COLO668 (cell line): ENCODE measurements at regions not wholly inside any gene's neighbourhood (a gene's known extent, or its start where the extent isn't known, plus 50 kb on each side); places are given as distances from the start of the nearest gene placed in this dataset.

Source experiments
- DNase-seq: peaks from one replicate; lab custom pipeline; 2025; ENCODE audit not compliant: unreplicated experiment; lab: John Stamatoyannopoulos, UW

GRCh38 chr10:88058750-88059149 is 195.3 kb downstream of the PTEN start:
- DNase-seq = no peak

GRCh38 chr10:88059190-88059589 is 195.8 kb downstream of the PTEN start:
- no peak for DNase-seq

GRCh38 chr10:88060762-88061161 is 197.3 kb downstream of the PTEN start:
- no peak for DNase-seq

GRCh38 chr10:88062385-88062784 is 199.0 kb downstream of the PTEN start:
- no peak for DNase-seq

- DNase-seq = no peak
Measured at GRCh38 chr10:88062798-88063472, 199.5 kb downstream of the PTEN start.

GRCh38 chr10:88063861-88064557 is 200.6 kb downstream of the PTEN start:
- no peak for DNase-seq

GRCh38 chr10:88064608-88065382 is 201.4 kb downstream of the PTEN start:
- no peak for DNase-seq

- no peak for DNase-seq
Measured at GRCh38 chr10:88065383-88066049, 202.1 kb downstream of the PTEN start.

GRCh38 chr10:88066319-88066718 is 202.9 kb downstream of the PTEN start:
- DNase-seq = no peak

GRCh38 chr10:88066876-88067275 is 203.5 kb downstream of the PTEN start:
- no peak for DNase-seq

- DNase-seq = no peak
Measured at GRCh38 chr10:88067737-88068136, 204.3 kb downstream of the PTEN start.

- no peak for DNase-seq
Measured at GRCh38 chr10:88069338-88069737, 205.9 kb downstream of the PTEN start.

- no peak for DNase-seq
Measured at GRCh38 chr10:88070080-88070880, 206.9 kb downstream of the PTEN start.

GRCh38 chr10:88071879-88072278 is 208.5 kb downstream of the PTEN start:
- DNase-seq = no peak

GRCh38 chr10:88073682-88074081 is 210.3 kb downstream of the PTEN start:
- no peak for DNase-seq

- no peak for DNase-seq
Measured at GRCh38 chr10:88074971-88075370, 211.5 kb downstream of the PTEN start.

- DNase-seq = no peak
Measured at GRCh38 chr10:88076027-88076880, 212.8 kb downstream of the PTEN start.

GRCh38 chr10:88077977-88078376 is 214.6 kb downstream of the PTEN start:
- DNase-seq = no peak

GRCh38 chr10:88080213-88080612 is 216.8 kb downstream of the PTEN start:
- peak; percentile 8 for DNase-seq
